GM21447 (cell line): ENCODE measurements at regions not wholly inside any gene's neighbourhood (a gene's known extent, or its start where the extent isn't known, plus 50 kb on each side); places are given as distances from the start of the nearest gene placed in this dataset.

Experiments used
- ATAC-seq: cut with Tn5 transposase; IDR thresholded peaks from one replicate; pipeline ENCODE4 v1.9.1; 2021; ENCODE audit not compliant: unreplicated experiment

DNA sequence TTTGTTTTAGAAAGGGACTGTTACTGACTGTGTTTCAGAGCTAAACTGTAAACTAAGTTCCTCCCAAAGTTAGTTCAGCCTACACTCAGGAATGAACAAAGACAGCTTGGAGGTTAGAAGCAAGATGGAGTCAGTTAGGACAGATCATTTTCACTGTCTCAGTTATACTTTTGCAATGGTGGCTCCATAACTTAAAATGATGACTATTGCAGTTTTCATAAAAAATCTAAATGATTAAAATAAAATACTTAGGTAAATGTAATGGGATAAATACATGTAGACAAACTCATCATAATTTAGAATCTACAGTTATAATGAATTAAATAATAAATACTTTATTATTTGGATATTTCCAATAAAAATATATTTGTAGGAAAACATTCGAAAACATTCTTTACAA lies 590.6 kb downstream of the EPHA7 start:
- no peak for ATAC-seq

- ATAC-seq, result no peak
Observed at GRCh38 chr6:92827104-92827503, 592.3 kb downstream of the EPHA7 start.

DNA sequence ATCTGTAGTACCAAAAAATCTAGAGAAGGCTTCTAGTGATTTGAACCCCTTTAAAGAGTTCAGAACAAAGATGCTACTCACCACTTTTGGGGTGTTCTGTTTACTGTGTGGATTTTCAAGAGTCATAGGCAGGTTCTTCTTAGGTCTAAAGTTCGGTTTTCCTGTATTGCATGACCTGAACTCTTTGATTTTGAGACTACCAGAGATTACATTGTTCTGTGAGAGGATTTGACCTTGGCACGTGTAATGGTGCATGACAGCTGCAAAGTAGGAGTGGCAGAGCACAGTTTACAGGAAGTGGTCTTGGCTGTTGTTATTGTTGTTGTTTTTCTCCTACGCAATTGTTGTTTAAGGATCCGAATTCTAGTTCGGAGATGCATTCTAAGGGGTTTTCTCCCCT lies 592.7 kb downstream of the EPHA7 start:
- ATAC-seq, result no peak

DNA sequence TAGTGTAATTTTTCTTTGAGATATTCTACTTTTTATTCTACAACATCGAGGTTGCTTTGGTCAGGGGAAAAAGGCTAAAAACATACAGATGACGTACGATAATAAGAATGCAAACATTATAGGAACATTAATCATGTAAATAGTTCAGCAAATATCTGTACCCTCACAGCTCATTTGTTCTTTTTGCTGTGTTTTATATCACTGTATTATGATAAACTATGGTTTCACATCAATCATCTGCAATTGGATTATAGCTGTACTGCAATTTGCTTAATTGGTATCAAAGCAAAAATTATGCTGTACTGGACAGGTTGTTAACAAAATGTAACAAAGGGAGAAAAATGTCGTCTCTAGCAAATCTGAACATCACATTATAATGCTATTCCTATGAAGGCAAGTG lies 597.1 kb downstream of the EPHA7 start:
- no peak for ATAC-seq

GRCh38 chr6:92820601-92821000 lies 598.8 kb downstream of the EPHA7 start:
- ATAC-seq, result no peak

- ATAC-seq, result peak; percentile 94
Observed at GRCh38 chr6:92810913-92811312, 608.4 kb downstream of the EPHA7 start.

DNA sequence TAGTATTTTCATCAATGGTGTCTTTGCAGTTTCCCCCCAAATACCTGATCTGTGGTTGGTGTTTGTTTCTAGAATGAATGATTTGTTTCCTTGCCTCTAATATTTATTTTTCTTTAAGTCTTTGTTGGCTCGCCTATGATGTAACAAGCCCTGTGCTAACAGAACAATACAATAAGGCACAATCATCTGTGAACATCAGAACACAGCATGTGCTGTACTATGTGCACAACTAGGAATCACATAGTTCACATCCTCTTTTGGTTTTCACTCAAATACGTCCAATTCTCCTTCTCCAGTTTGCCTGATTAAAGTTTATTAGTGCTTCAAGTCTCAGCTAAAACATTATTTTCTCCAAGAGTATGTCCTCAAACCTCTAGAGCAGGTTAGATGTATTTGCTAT lies 613.1 kb downstream of the EPHA7 start:
- no peak for ATAC-seq

DNA sequence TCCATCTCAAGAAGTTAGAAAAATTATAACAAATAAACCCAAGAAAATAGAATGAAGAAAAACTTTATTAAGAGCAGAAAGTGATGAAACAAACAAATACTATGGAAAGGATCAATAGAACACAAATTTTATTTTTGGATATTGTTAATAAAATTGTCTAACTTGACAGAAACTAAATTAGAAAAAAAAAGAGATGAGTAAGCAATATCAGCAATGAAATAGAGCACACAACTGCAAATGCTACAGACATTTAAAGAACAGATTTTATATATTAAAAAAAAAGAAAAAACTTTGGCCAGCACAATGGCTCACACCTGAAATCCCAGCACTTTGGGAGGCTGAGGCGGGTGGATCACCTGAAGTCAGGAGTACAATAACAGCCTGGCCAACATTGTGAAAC lies 628.0 kb downstream of the EPHA7 start:
- ATAC-seq, result no peak

DNA sequence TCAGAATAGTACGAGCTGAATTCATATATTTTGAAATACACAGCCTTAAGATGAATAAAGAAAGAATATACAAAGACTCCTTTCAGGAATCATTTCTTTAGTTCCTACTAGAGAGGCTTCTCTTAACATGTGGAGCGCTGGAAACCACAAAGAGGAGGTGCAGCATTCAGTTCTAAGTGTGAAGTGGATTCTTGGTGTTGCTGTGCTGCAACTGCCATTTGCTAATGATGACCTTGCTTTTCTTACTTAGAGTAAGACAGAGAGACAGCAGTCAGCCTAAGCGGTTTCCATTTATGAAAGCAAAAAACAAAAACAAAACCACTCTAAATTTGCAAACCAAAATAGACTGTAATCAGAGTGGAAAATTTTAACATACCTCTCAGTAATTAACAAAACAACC lies 629.0 kb downstream of the EPHA7 start:
- ATAC-seq, result no peak

- ATAC-seq, result no peak
Observed at GRCh38 chr6:92784235-92784634, 635.1 kb downstream of the EPHA7 start.

GRCh38 chr6:92779746-92780145 lies 639.6 kb downstream of the EPHA7 start:
- ATAC-seq, result no peak

DNA sequence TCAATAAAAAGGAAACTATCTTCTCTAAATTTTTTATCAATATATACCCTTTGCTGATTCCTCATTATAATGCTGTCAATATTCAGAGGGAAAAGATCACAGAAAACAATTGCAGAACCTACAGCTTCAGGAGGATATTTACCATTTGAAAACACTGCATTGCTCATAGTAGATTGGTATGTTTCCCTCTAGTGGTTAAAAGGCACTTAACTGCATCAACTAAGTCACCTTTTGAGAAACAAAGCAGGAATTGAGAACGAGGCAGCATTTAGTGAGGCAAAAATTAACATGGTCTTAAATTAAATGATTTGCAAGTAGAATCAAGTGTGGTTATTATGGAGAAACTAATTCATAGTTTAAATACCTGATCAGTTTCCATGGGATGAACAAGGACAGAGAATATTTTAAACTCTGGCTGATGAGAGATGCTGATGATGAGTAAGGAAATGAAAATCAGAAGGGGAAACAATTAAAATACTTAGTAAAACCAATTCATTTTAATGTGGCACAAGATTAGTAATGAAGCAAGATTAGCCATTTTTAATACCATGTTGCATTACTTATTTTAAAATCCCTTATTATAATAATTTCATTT lies 642.1 kb downstream of the EPHA7 start:
- no peak for ATAC-seq

GRCh38 chr6:92770540-92770939 lies 648.8 kb downstream of the EPHA7 start:
- no peak for ATAC-seq

GRCh38 chr6:92767101-92767500 lies 652.3 kb downstream of the EPHA7 start:
- ATAC-seq, result no peak

DNA sequence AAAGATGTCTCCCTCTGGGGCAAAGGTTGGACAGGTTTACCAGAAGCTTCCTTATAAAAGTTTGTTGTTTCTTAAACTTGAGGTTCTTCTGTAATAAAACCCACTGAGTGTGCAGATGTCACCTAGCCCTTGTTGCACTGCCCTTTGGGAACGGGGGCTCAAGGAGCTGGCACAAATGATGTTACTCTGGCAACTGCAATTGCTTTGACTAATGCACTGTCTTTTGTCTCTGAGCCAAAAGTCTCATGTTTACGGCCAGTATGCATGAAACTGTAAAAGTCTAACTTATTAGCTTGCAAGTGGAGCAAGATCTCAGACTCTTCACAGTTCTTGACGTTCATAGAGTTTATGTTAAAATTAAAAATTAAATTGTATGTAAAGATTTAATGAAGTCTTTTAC lies 655.7 kb downstream of the EPHA7 start:
- ATAC-seq, result no peak

DNA sequence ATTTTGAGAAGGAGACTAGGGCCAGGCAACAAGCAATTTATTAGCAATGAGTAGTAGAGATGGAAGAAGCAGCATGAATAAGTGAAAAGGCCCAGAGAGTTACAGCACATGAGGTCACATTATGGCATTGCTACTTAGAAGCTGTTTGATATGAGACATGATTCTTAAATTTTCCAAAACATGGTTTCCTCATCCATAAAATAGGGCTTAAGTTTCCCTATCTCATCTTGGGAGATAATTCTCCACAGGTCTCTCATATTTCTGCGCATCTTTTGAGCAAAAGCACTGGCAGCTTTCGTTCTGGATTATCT lies 656.1 kb downstream of the EPHA7 start:
- no peak for ATAC-seq

DNA sequence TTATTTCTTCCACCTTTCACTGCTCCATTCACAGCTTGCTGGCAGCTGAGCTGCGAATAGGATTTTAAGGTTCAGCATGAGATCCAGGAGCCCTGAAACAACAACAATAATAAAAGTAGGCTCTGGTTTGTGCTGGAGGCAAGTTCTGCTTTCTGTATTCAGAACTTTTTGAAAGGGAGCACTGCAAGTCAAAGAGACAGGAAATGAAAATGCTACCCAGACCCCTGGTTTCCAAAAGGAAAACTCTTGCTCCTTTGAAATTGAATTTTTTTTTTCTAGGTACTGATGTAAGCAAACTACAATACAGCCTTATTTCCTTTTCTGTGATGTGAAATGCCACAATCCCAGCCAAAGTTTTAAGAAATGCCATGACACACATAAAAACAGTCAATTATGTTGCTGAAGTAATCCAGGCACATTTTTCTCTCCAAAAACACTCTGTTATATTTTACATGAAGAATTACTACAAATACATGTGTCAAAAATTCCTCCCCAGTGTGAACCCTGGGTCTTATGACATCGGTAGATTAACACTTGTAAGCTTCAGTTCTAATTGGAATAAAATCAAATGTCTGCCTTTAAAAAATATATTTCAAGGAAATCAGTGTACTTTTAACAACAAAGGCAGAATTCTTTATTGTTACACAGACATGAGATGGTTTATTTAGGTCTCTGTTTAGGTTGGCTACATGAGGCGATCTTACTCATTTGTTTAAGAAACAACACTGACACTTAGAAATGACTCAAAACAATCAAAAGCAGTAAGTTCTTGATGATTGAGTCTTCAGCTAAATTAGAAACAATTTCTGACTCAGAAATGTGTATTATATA lies 656.7 kb downstream of the EPHA7 start:
- no peak for ATAC-seq

- no peak for ATAC-seq
Observed at GRCh38 chr6:92759178-92759577, 660.2 kb downstream of the EPHA7 start.

DNA sequence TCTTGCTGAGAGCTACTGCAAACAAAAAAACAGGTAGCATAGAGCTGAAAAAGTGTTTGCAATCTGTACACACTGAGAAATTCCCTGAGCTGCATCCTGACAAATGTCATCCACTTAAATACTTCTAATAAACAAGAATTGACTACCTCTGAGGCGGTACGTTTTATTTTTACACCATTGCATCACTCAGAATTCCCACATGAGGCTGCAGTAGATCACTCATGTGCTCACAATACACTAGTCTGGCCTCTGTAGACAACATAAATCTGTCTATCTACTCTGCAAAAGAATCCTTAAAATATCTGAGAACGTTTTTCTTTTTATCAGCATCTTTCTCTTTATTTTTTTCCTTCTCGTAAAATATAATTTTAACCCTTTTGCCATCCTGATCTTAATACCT lies 661.4 kb downstream of the EPHA7 start:
- no peak for ATAC-seq

DNA sequence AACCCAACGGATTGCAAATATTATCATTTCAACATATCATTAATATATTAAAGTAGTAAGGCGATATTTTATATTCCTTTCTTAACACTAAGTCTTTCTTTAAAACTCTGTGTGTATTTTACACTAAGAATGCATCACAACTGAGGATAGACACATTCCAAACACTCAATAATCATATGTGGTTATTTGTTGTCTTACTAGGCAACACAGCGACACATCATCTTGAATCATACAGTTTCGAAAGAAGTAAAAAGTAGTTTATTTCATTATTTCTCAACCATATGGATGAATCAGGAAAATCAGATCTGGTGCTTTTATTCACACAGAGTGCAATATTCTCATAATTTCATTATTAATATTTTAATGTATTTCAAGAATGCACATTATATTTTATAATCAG lies 662.4 kb downstream of the EPHA7 start:
- ATAC-seq, result no peak

- no peak for ATAC-seq
Observed at GRCh38 chr6:92753956-92754355, 665.4 kb downstream of the EPHA7 start.

- ATAC-seq, result no peak
Observed at GRCh38 chr6:92752114-92752513, 667.2 kb downstream of the EPHA7 start.

- ATAC-seq, result no peak
Observed at GRCh38 chr6:92748131-92748530, 671.2 kb downstream of the EPHA7 start.
